ENCODE measurements at regions not wholly inside any gene's neighbourhood (a gene's known extent, or its start where the extent isn't known, plus 50 kb on each side); places are given as distances from the start of the nearest gene placed in this dataset.

- ChIA-PET POLR2A (no interaction called here), CTCF (no interaction called here)
These were observed 459.4 kb downstream of the NUF2 start for GRCh38 chr1:163781146-163781545.

GRCh38 chr1:163785868-163786405, 464.2 kb downstream of the NUF2 start:
- POLR2A ChIA-PET, result no interaction called here

More at GRCh38 chr1:163781146-163781545, 459.4 kb downstream of the NUF2 start:
- no peaks in the 10 kb centered on the region for H3K27me3 ChIP-seq (ENCODE audit: control insufficient read depth, insufficient read depth, low read length)
- no peak overlapping the region for H3K27ac ChIP-seq (ENCODE audit: low read depth, low read length)
- no peak overlapping the region for H3K4me3 ChIP-seq (ENCODE audit: low read depth, low read length)
- no peak for DNase-seq (ENCODE audit: low read depth, low spot score)
- no peak for TF ChIP-seq CTCF (IDR thresholded peaks at IDR 0.05; ENCODE audit: low read depth, low read length)
- no peaks in the 10 kb centered on the region for H3K9me3 ChIP-seq (ENCODE audit: control insufficient read depth, insufficient read depth, low read length)

GRCh38 chr1:163789911-163790310, 468.2 kb downstream of the NUF2 start:
- no peak overlapping the region for H3K27ac ChIP-seq (ENCODE audit: low read depth, low read length)
- no peak for TF ChIP-seq CTCF (IDR thresholded peaks at IDR 0.05; ENCODE audit: low read depth, low read length)
- POLR2A ChIA-PET, result no interaction called here
- no peak overlapping the region for H3K4me3 ChIP-seq (ENCODE audit: low read depth, low read length)
- H3K9me3 ChIP-seq (ENCODE audit: control insufficient read depth, insufficient read depth, low read length), result no peaks in the 10 kb centered on the region
- no peaks in the 10 kb centered on the region for H3K27me3 ChIP-seq (ENCODE audit: control insufficient read depth, insufficient read depth, low read length)
- DNase-seq (ENCODE audit: low read depth, low spot score), result no peak
- CTCF ChIA-PET, result no interaction called here

More at GRCh38 chr1:163785868-163786405, 464.2 kb downstream of the NUF2 start:
- H3K27me3 ChIP-seq (ENCODE audit: control insufficient read depth, insufficient read depth, low read length), result no peaks in the 10 kb centered on the region
- CTCF ChIA-PET, result no interaction called here
- no peak for DNase-seq (ENCODE audit: low read depth, low spot score)
- no peak overlapping the region for H3K27ac ChIP-seq (ENCODE audit: low read depth, low read length)
- no peak overlapping the region for H3K4me3 ChIP-seq (ENCODE audit: low read depth, low read length)
- TF ChIP-seq CTCF (IDR thresholded peaks at IDR 0.05; ENCODE audit: low read depth, low read length), result no peak
- no peaks in the 10 kb centered on the region for H3K9me3 ChIP-seq (ENCODE audit: control insufficient read depth, insufficient read depth, low read length)

GRCh38 chr1:163794551-163794950, 472.8 kb downstream of the NUF2 start:
- CTCF ChIA-PET, result no interaction called here
- H3K27me3 ChIP-seq (ENCODE audit: control insufficient read depth, insufficient read depth, low read length), result no peaks in the 10 kb centered on the region
- TF ChIP-seq CTCF (IDR thresholded peaks at IDR 0.05; ENCODE audit: low read depth, low read length), result no peak
- POLR2A ChIA-PET, result no interaction called here
- no peak overlapping the region for H3K4me3 ChIP-seq (ENCODE audit: low read depth, low read length)
- no peak for DNase-seq (ENCODE audit: low read depth, low spot score)
- no peaks in the 10 kb centered on the region for H3K9me3 ChIP-seq (ENCODE audit: control insufficient read depth, insufficient read depth, low read length)
- H3K27ac ChIP-seq (ENCODE audit: low read depth, low read length), result no peak overlapping the region

GRCh38 chr1:163796394-163796821, 474.7 kb downstream of the NUF2 start:
- ChIA-PET POLR2A (no interaction called here), CTCF (no interaction called here)
- Histone ChIP-seq H3K9me3 (ENCODE audit: control insufficient read depth, insufficient read depth, low read length) (no peaks in the 10 kb centered on the region), H3K27ac (ENCODE audit: low read depth, low read length) (no peak overlapping the region), H3K4me3 (ENCODE audit: low read depth, low read length) (no peak overlapping the region), H3K27me3 (ENCODE audit: control insufficient read depth, insufficient read depth, low read length) (no peaks in the 10 kb centered on the region)
- TF ChIP-seq CTCF (IDR thresholded peaks at IDR 0.05; ENCODE audit: low read depth, low read length), result no peak
- no peak for DNase-seq (ENCODE audit: low read depth, low spot score)
